ENCODE measurements at regions not wholly inside any gene's neighbourhood (a gene's known extent, or its start where the extent isn't known, plus 50 kb on each side); places are given as distances from the start of the nearest gene placed in this dataset.

GRCh38 chrX:46374371-46374770, 170.8 kb downstream of the ZNF674 start:
- no peak overlapping the region for H3K27ac ChIP-seq
- FAIRE-seq (no peak), DNase-seq (no peak), ATAC-seq (no peak)
- 28 to 42% methylated on average over 1 of the region's 1 CpG for WGBS, 2 donors
- no peak for TF ChIP-seq CTCF (IDR thresholded peaks at IDR 0.05)
- H3K9me3 ChIP-seq: no peaks in the 10 kb centered on the region
- H3K4me3 ChIP-seq: no peak overlapping the region
- H3K4me1 ChIP-seq: no peaks in the 10 kb centered on the region
- H3K27me3 ChIP-seq: peaks cover 0 to 5% (median 0%) of the 10 kb centered on the region in 4 donors
- H3K36me3 ChIP-seq: no peaks in the 10 kb centered on the region
- intact Hi-C loops (cut with DNase I): no loop called here

DNA sequence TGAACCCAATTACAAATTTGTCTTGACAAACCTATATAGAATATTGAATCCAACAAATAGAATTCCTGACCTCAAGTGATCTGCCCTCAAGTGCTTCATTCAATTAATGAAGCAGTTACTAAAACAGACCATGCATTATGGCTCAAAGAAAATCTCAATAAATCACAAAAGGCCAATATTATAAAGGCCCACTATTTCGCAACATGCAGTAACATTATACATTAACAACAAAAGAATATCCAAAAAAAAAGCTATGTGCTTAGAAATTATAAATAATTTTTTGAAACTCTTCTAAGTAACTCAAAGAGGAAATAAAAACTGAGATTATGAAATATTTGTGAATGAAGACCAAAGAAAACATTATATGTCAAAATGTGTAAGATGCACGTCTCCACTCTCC, 177.7 kb downstream of the ZNF674 start:
- no peak overlapping the region for H3K4me3 ChIP-seq
- FAIRE-seq: peak; percentile 75
- peaks cover 0 to 7% (median 0%) of the 10 kb centered on the region in 4 donors for H3K27me3 ChIP-seq
- no peak for ATAC-seq
- no peaks in the 10 kb centered on the region for H3K4me1 ChIP-seq
- no peak for TF ChIP-seq CTCF (IDR thresholded peaks at IDR 0.05)
- no peak for DNase-seq
- no peaks in the 10 kb centered on the region for H3K36me3 ChIP-seq
- intact Hi-C loops (cut with DNase I): no loop called here
- no peak overlapping the region for H3K27ac ChIP-seq
- no peaks in the 10 kb centered on the region for H3K9me3 ChIP-seq
- WGBS, 2 donors: 95 to 97% methylated on average over 2 of the region's 2 CpGs

DNA sequence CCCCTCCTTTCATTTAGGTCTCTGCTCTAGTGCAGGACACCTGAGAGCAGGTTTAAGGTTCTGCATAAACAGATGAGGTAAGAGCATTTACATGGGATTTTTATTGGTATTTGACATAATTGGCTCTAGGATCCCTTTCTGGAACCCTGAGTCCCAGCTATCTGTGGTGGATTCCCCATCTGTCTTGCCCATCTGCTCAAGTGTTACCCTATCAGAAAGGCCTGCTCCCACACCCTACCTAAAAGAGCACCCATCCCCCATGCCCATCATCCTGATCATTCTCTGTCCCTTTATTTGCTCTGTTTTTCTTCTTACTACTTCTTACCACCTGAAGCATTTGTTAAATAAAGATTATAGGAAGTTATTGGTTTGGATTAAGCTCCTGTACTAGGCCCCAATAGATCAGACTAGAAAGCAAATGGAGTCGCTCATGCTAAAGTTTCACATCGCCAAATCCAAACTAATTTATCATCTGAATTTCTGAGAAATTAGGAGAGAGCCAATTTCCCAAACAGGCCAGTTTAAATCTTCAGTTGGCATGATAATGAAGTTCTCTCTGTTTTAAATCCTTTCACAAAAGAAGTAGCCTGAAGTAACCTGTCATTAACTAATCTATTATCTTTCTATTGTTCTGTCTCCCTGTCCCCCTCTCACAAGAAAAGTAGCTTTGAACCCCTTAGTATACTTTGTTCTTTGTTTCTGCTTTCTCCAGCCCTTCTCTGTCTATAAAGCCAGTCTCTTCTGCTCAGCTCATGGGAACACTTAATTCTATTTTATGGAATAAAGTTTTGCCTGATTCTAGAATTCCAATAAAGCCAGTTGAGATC, 178.6 kb downstream of the ZNF674 start:
- FAIRE-seq (no peak), DNase-seq (no peak), ATAC-seq (no peak)
- intact Hi-C loops (cut with DNase I): no loop called here
- Histone ChIP-seq H3K9me3 (no peaks in the 10 kb centered on the region), H3K36me3 (no peaks in the 10 kb centered on the region), H3K4me3 (no peak overlapping the region), H3K27me3 (peaks cover 0 to 7% (median 0%) of the 10 kb centered on the region in 4 donors), H3K4me1 (no peaks in the 10 kb centered on the region), H3K27ac (no peak overlapping the region)
- WGBS, 2 donors: 84 to 93% methylated on average over 2 of the region's 2 CpGs
- TF ChIP-seq CTCF (IDR thresholded peaks at IDR 0.05): no peak

- intact Hi-C loops (cut with DNase I): no loop called here
- FAIRE-seq: no peak
These were observed 190.7 kb downstream of the ZNF674 start for GRCh38 chrX:46354481-46354880.

More at GRCh38 chrX:46354481-46354880, 190.7 kb downstream of the ZNF674 start:
- TF ChIP-seq CTCF (IDR thresholded peaks at IDR 0.05): no peak
- no peak for DNase-seq
- H3K27ac ChIP-seq: no peak overlapping the region
- no peaks in the 10 kb centered on the region for H3K9me3 ChIP-seq
- ATAC-seq: no peak
- H3K27me3 ChIP-seq: no peaks in the 10 kb centered on the region
- no peaks in the 10 kb centered on the region for H3K4me1 ChIP-seq
- no peak overlapping the region for H3K4me3 ChIP-seq
- H3K36me3 ChIP-seq: no peaks in the 10 kb centered on the region
- WGBS, 2 donors: 56 to 73% methylated on average over 1 of the region's 1 CpG
